ENCODE measurements at regions not wholly inside any gene's neighbourhood (a gene's known extent, or its start where the extent isn't known, plus 50 kb on each side); places are given as distances from the start of the nearest gene placed in this dataset.

DNA sequence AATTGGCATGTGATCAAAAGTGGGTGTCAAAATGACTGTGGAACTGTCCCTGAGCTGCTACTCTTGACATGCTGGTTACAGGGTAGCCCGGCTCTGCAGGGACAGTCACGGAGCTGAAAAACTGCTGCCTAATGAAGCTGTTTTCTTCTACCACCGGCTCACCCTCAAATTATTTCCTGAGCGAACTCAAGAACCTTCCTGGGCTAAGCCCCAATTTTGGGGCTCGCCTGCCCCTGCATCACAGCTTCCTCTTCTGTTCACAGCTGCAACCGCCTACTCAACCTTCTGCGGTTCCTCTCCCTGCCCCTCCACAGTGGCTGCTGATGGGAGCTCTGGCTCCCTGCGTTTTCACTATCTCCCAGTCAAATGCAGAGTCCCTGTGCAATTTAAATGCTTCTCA lies 110.8 kb upstream of the MLN start:
- ATAC-seq: peak; percentile 25
- no peaks in the 10 kb centered on the region for H3K9me3 ChIP-seq
- intact Hi-C loops (cut with DNase I): no loop called here
- no peaks in the 10 kb centered on the region for H3K36me3 ChIP-seq
- DNase-seq: peak in 1 of 4 donors; percentile 49
- no peak overlapping the region for H3K27ac ChIP-seq
- no peak for TF ChIP-seq CTCF (IDR thresholded peaks at IDR 0.05)
- no peak overlapping the region for H3K4me3 ChIP-seq
- H3K4me1 ChIP-seq: peaks cover 0 to 6% of the 10 kb centered on the region in 2 donors
- H3K27me3 ChIP-seq: no peaks in the 10 kb centered on the region

DNA sequence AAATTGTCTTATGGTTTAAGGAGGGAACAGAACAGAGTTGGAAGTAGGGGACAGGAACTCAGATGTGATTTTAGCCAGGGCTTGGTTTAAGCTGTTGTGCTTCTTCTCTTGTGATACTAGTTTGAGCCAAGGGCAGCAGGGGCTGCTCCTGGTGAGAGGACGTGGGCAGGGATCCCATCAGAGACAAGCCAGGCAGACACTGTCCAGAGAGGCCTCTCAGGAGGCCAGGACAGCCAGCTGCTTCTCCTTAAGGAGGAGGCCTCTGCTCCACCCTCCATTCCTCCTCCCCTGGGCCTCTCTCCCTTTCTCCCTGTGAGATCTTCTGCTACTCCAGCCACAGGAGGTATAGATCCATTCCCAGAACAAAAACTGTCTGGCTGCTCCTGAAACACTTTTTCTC lies 108.4 kb upstream of the MLN start:
- no peaks in the 10 kb centered on the region for H3K36me3 ChIP-seq
- H3K4me3 ChIP-seq: no peak overlapping the region
- no peak for TF ChIP-seq CTCF (IDR thresholded peaks at IDR 0.05)
- intact Hi-C loops (cut with DNase I): no loop called here
- peaks cover 0 to 6% of the 10 kb centered on the region in 2 donors for H3K4me1 ChIP-seq
- ATAC-seq (no peak), DNase-seq (no peak)
- H3K27ac ChIP-seq: no peak overlapping the region
- no peaks in the 10 kb centered on the region for H3K27me3 ChIP-seq
- H3K9me3 ChIP-seq: no peaks in the 10 kb centered on the region

- intact Hi-C loops (cut with DNase I): no loop called here
- Histone ChIP-seq H3K27me3 (no peaks in the 10 kb centered on the region), H3K36me3 (no peaks in the 10 kb centered on the region), H3K4me3 (no peak overlapping the region), H3K9me3 (no peaks in the 10 kb centered on the region), H3K27ac (no peak overlapping the region), H3K4me1 (peaks cover 0 to 6% of the 10 kb centered on the region in 2 donors)
- no peak for TF ChIP-seq CTCF (IDR thresholded peaks at IDR 0.05)
- DNase-seq: no peak
- no peak for ATAC-seq
Measured at GRCh38 chr6:33911488-33911887, 107.7 kb upstream of the MLN start.

DNA sequence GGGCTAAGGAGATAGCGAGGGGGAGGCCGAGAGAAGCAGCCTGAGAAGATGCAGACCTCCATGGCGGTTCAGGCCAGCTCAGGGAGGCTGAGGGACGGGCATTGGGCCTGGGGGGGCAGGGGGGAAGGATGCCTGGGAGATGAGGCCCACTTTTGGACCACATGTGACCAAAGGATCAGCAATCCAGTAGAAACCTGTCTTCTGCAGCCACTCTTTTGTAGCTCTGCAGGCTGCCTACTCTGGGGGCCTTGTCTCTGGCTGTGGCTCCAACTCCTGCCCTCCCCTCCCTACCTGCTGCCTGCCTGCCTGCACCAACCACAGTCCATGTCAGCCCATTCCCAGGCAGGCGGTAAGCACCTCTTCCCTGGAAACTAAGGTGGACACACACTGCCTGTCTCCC lies 106.8 kb upstream of the MLN start:
- DNase-seq (no peak), ATAC-seq (no peak)
- intact Hi-C loops (cut with DNase I): no loop called here
- Histone ChIP-seq H3K27ac (no peak overlapping the region), H3K36me3 (no peaks in the 10 kb centered on the region), H3K9me3 (no peaks in the 10 kb centered on the region), H3K4me1 (peaks cover 0 to 6% of the 10 kb centered on the region in 2 donors), H3K27me3 (no peaks in the 10 kb centered on the region), H3K4me3 (no peak overlapping the region)
- no peak for TF ChIP-seq CTCF (IDR thresholded peaks at IDR 0.05)

DNA sequence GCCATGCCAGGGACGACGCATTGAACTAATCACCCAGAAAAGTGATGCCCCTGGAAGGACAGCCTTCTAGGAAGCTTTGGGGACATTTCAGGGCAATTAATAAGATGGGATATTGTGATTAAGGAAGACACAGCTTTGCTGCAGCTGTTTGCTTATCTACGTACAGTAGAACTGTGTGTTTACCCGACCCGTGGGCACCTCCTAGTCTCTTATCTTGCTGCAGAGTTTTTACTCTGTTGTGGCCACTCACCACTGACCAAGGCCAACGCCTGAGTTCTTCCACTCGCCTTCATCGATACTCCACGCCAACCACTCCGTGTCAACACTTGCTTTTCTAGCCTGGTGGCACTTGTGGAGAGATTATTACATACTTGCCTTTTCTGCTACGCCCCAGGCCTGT lies 105.9 kb upstream of the MLN start:
- ATAC-seq (no peak), DNase-seq (no peak)
- Histone ChIP-seq H3K27me3 (no peaks in the 10 kb centered on the region), H3K27ac (no peak overlapping the region), H3K9me3 (no peaks in the 10 kb centered on the region), H3K4me3 (no peak overlapping the region), H3K4me1 (peaks cover 0 to 5% of the 10 kb centered on the region in 2 donors), H3K36me3 (no peaks in the 10 kb centered on the region)
- no peak for TF ChIP-seq CTCF (IDR thresholded peaks at IDR 0.05)
- intact Hi-C loops (cut with DNase I): no loop called here

Data from left lung (tissue), 4 donors.